ENCODE measurements at regions not wholly inside any gene's neighbourhood (a gene's known extent, or its start where the extent isn't known, plus 50 kb on each side); places are given as distances from the start of the nearest gene placed in this dataset.
"Not testable (repeated sequence)": the region's sequence is repeated elsewhere in the genome, so short reads cannot be mapped to it uniquely, and the experiment has no call there.

DNA sequence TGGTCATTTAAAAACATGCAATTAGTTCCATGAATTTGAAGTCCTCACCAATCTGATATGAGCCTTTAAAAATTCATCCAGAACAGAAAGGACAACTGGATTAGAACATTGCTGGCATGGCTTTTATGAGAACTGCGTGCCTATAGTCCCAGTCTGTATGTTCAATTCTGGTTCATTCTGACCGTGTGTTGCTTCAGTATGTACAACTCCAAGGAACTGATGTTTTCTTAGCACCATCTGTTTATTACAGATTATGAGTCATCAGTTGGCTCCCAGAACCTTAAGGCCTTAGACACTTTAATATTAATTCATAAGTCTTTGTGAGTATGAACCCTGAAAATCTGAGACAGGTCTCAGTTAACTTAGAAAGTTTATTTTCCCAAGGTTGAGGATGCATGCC lies 115.0 kb downstream of the CEP44 start:
- DNase-seq: no peak

DNA sequence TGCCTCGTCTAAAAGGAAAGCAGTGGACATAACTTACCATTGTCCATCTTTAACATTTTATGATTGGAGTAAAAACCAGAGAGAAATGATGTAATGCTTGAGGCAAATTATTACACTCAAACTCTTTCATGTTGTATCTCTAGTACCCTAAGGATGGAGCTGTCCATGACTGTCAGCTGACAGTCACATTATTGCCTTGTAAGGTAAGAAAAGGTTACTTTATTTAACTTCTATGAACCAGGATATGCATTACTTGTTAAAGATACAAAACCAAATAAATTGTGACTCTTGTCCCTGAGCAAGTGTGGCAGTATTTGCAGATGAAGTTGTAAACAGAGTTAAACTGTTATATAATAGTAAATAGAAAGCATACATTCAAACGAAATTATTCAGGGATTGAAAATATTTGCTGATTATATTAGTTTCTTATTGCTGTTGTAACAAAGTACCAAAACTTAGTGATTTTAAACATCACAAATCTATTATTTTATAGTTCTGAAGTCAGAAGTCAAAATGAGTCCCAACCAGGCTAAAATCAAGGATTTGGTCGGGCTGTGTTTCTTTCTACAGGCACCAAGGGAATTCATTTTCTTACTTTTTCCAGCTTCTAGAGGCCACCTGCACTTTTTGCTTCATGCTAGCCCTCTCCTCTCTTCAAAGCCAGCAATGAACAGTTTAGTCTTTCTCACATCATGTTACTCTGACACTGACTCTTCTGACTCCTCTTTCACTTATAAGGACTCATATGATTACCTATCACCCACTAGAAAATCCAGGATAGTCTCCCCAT lies 113.8 kb downstream of the CEP44 start:
- DNase-seq: no peak

GRCh38 chr4:174396599-174397110 lies 112.9 kb downstream of the CEP44 start:
- no peak for DNase-seq

- no peak for DNase-seq
Observed at GRCh38 chr4:174394915-174395314, 111.2 kb downstream of the CEP44 start.

GRCh38 chr4:174389439-174389838 lies 105.7 kb downstream of the CEP44 start:
- DNase-seq: no peak

DNA sequence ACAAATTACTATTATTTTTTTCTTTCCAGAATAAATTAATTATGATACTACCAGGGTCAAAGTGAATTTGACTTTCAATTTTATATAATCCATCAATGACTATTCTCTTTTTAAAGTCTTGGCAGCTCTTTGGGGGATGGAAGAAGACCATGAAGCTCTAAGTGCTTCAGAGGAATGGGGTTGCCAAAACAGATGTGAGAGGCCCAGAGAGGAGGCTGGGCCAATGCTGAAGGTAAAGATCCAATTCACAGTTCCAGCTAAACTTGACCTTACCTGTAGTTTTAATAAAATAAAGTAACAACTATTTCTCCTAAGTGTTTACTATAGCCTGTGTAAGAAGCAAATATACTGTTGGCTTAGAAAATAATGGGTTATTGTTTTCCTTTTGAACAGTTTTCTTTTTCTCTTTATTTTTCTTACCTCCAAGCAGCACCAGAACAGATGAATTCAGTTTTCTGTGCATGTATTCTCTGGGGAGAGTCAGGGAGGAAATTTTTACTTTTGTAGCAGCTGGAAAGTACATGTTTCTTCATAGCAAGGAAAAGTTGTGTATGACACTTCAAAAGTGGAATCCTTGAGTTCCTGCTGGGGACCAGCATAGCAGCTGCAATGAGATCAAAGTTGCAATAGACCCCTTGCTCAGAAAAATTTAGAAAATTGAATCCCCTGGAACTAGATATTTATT lies 104.9 kb downstream of the CEP44 start:
- DNase-seq: no peak

GRCh38 chr4:174387721-174388120 lies 104.0 kb downstream of the CEP44 start:
- no peak for DNase-seq

DNA sequence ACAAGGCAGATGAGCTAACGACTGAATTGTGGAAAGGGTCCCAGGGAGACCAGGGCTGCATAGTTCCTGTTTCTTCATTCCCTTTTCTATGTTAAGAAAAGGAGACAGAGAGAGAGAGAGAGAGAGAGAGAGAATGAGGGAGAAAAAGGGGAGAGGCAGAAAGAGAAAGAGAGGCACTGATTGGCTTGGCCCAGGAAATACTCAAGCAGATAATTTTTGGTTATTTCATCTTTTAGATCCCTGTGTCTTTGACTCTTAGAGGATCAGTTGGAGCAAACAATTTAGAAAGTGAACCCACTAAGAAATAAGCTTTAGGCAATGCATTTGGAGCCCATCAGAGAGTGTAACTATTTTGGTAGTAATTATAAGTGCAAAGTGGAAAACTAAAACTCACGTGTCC lies 103.4 kb downstream of the CEP44 start:
- DNase-seq: no peak

DNA sequence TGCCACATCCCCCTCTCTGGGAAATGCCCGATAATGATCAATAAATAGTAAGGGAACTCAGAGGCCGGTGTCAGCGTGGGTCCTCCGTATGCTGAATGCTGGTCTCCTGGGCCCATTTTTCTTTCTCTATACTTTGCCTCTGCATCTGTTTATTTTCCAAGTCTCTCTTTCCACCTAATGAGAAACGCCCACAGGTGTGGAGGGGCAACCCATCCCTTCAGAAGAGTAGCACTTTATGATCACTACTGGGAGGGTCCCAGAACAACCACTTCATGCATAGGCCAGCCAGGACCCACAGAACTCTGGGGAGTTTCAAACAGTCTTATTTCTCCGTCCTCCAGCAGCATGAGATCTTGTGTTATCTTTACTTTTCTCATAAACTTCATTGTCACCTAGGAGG lies 100.1 kb downstream of the CEP44 start:
- no peak for DNase-seq

DNA sequence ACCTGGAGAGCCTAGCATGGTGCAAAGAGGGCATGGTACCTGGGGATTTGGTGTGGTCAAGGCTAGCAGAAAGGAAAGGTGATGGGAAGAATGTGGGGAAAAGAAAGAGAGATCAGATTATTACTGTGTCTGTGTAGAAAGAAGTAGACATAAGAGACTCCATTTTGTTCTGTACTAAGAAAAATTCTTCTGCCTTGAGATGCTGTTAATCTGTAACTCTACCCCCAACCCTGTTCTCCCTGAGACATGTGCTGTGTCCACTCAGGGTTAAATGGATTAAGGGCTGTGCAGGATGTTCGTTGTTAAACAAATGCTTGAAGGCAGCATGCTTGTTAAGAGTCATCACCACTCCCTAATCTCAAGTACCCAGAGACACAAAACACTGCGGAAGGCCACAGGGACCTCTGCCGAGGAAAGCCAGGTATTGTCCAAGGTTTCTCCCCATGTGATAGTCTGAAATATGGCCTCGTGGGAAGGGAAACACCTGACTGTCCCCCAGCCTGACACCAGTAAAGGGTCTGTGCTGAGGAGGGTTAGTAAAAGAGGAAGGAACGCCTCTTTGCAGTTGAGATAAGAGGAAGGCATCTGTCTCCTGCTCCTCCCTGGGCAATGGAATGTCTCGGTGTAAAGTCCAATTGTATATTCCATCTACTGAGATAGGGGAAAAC lies 99.4 kb downstream of the CEP44 start:
- not testable (repeated sequence) for DNase-seq

All from CD4-positive, alpha-beta T cell treated with Interleukin-17A for 4 hours (primary cell).